ENCODE measurements at regions not wholly inside any gene's neighbourhood (a gene's known extent, or its start where the extent isn't known, plus 50 kb on each side); places are given as distances from the start of the nearest gene placed in this dataset.

- DNase-seq = no peak
Measured at GRCh38 chr18:61949946-61950345, 57.1 kb upstream of the RNF152 start.

GRCh38 chr18:61948846-61949438 is 56.1 kb upstream of the RNF152 start:
- no peak for DNase-seq

GRCh38 chr18:61948281-61948741 is 55.5 kb upstream of the RNF152 start:
- DNase-seq = no peak

GRCh38 chr18:61946449-61946848 is 53.6 kb upstream of the RNF152 start:
- DNase-seq = no peak

- no peak for DNase-seq
Measured at GRCh38 chr18:61943175-61943964, 50.6 kb upstream of the RNF152 start.

Measured in hypothalamus (tissue), 51 donors.